ENCODE measurements at regions not wholly inside any gene's neighbourhood (a gene's known extent, or its start where the extent isn't known, plus 50 kb on each side); places are given as distances from the start of the nearest gene placed in this dataset.

- TF ChIP-seq EZH2 (IDR thresholded peaks at IDR 0.05): no peak
- no peak for TF ChIP-seq POLR2AphosphoS5 (IDR thresholded peaks at IDR 0.05; ENCODE audit: borderline replicate concordance, low read depth, low read length)
- no peak for TF ChIP-seq FOXP2 (optimal IDR thresholded peaks at IDR 0.05; ENCODE audit: control extremely low read depth, extremely low read length, insufficient read depth)
Measured at GRCh38 chr4:154936873-154937272, 155.8 kb downstream of the RBM46 start.
